ENCODE measurements at regions not wholly inside any gene's neighbourhood (a gene's known extent, or its start where the extent isn't known, plus 50 kb on each side); places are given as distances from the start of the nearest gene placed in this dataset.

- no peak for TF ChIP-seq CTCF (IDR thresholded peaks at IDR 0.05; ENCODE audit: partially characterized antibody, unreplicated experiment)
- no peaks in the 10 kb centered on the region for H3K4me1 Mint-ChIP-seq (ENCODE audit: low read depth, unreplicated experiment)
These were observed 124.1 kb upstream of the HNRNPA3 start for GRCh38 chr2:177088529-177088928.

GRCh38 chr2:177090967-177091366 lies 121.6 kb upstream of the HNRNPA3 start:
- no peaks in the 10 kb centered on the region for H3K9me3 Mint-ChIP-seq (ENCODE audit: unreplicated experiment)
- no peaks in the 10 kb centered on the region for H3K36me3 Mint-ChIP-seq (ENCODE audit: unreplicated experiment)
- TF ChIP-seq CTCF (IDR thresholded peaks at IDR 0.05; ENCODE audit: partially characterized antibody, unreplicated experiment), result no peak
- H3K4me3 Mint-ChIP-seq (ENCODE audit: unreplicated experiment), result no peak overlapping the region
- no peaks in the 10 kb centered on the region for H3K4me1 Mint-ChIP-seq (ENCODE audit: low read depth, unreplicated experiment)
- no peak for DNase-seq
- H3K27ac Mint-ChIP-seq (ENCODE audit: unreplicated experiment), result no peak overlapping the region
- no peaks in the 10 kb centered on the region for H3K27me3 Mint-ChIP-seq (ENCODE audit: unreplicated experiment)

More at GRCh38 chr2:177088529-177088928, 124.1 kb upstream of the HNRNPA3 start:
- Mint-ChIP-seq H3K27ac (ENCODE audit: unreplicated experiment) (no peak overlapping the region), H3K4me3 (ENCODE audit: unreplicated experiment) (no peak overlapping the region), H3K36me3 (ENCODE audit: unreplicated experiment) (no peaks in the 10 kb centered on the region), H3K27me3 (ENCODE audit: unreplicated experiment) (no peaks in the 10 kb centered on the region), H3K9me3 (ENCODE audit: unreplicated experiment) (no peaks in the 10 kb centered on the region)
- no peak for DNase-seq

- DNase-seq, result no peak
- Mint-ChIP-seq H3K36me3 (ENCODE audit: unreplicated experiment) (no peaks in the 10 kb centered on the region), H3K27me3 (ENCODE audit: unreplicated experiment) (peaks cover under 1% of the 10 kb centered on the region), H3K4me1 (ENCODE audit: low read depth, unreplicated experiment) (no peaks in the 10 kb centered on the region), H3K27ac (ENCODE audit: unreplicated experiment) (no peak overlapping the region), H3K9me3 (ENCODE audit: unreplicated experiment) (no peaks in the 10 kb centered on the region), H3K4me3 (ENCODE audit: unreplicated experiment) (no peak overlapping the region)
- TF ChIP-seq CTCF (IDR thresholded peaks at IDR 0.05; ENCODE audit: partially characterized antibody, unreplicated experiment), result no peak
These were observed 119.2 kb upstream of the HNRNPA3 start for GRCh38 chr2:177093371-177093770.

GRCh38 chr2:177098001-177098613 lies 114.5 kb upstream of the HNRNPA3 start:
- no peaks in the 10 kb centered on the region for H3K4me1 Mint-ChIP-seq (ENCODE audit: low read depth, unreplicated experiment)
- no peak for DNase-seq
- peaks cover 2% of the 10 kb centered on the region for H3K27me3 Mint-ChIP-seq (ENCODE audit: unreplicated experiment)
- H3K36me3 Mint-ChIP-seq (ENCODE audit: unreplicated experiment), result peaks cover 5% of the 10 kb centered on the region
- H3K9me3 Mint-ChIP-seq (ENCODE audit: unreplicated experiment), result no peaks in the 10 kb centered on the region
- H3K27ac Mint-ChIP-seq (ENCODE audit: unreplicated experiment), result no peak overlapping the region
- H3K4me3 Mint-ChIP-seq (ENCODE audit: unreplicated experiment), result no peak overlapping the region
- no peak for TF ChIP-seq CTCF (IDR thresholded peaks at IDR 0.05; ENCODE audit: partially characterized antibody, unreplicated experiment)

GRCh38 chr2:177101930-177102329 lies 110.7 kb upstream of the HNRNPA3 start:
- Mint-ChIP-seq H3K36me3 (ENCODE audit: unreplicated experiment) (peaks cover 5% of the 10 kb centered on the region), H3K27me3 (ENCODE audit: unreplicated experiment) (peaks cover 2% of the 10 kb centered on the region), H3K4me1 (ENCODE audit: low read depth, unreplicated experiment) (no peaks in the 10 kb centered on the region), H3K27ac (ENCODE audit: unreplicated experiment) (no peak overlapping the region), H3K4me3 (ENCODE audit: unreplicated experiment) (no peak overlapping the region), H3K9me3 (ENCODE audit: unreplicated experiment) (no peaks in the 10 kb centered on the region)
- DNase-seq, result no peak
- TF ChIP-seq CTCF (IDR thresholded peaks at IDR 0.05; ENCODE audit: partially characterized antibody, unreplicated experiment), result no peak
